Activated CD8-positive, alpha-beta memory T cell treated with anti-CD3 and anti-CD28 coated beads, Interleukin-2, amount 50 U/mL, for 24 hours (primary cell): ENCODE measurements at regions not wholly inside any gene's neighbourhood (a gene's known extent, or its start where the extent isn't known, plus 50 kb on each side); places are given as distances from the start of the nearest gene placed in this dataset.
"Not testable (repeated sequence)": the region's sequence is repeated elsewhere in the genome, so short reads cannot be mapped to it uniquely, and the experiment has no call there.

Experiments
- DNase-seq: peaks from one replicate; pipeline ENCODE4 v3.0.0-alpha.2; 2020; ENCODE audit errors: extremely low read depth

- no peak for DNase-seq
These were observed 70.0 kb downstream of the KCTD15 start for GRCh38 chr19:33866696-33867095.

DNA sequence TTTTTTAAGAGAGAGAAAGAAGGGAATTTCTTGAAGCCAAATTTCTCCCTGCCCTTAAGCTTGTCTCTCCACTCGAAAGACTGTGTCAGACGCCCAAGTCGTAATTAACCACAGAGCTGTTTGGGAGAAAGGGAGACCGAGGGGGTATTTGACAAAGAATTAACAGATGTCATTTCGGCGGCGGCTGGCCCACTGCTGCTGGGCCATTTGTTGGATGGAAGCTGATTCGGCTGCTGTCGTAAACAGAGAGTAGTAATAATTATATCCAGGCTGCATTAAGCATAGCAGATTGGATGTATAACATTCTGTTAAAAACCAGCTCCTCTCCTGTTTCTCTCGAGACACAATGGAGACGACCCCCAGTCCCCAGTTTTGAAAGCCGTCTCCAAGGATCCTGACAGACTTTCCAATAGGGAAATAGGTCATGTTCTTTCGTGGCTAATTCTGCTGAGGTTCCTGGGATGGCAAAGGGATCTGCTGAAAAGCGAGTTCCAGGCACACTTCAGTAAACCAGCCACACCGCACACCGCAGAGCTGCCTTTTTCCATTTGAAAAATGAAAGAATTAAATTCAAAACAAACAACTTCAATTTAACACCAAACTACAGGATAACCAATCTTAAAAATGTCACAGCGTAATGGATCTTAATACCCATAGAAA is 71.5 kb downstream of the KCTD15 start:
- DNase-seq, result no peak

DNA sequence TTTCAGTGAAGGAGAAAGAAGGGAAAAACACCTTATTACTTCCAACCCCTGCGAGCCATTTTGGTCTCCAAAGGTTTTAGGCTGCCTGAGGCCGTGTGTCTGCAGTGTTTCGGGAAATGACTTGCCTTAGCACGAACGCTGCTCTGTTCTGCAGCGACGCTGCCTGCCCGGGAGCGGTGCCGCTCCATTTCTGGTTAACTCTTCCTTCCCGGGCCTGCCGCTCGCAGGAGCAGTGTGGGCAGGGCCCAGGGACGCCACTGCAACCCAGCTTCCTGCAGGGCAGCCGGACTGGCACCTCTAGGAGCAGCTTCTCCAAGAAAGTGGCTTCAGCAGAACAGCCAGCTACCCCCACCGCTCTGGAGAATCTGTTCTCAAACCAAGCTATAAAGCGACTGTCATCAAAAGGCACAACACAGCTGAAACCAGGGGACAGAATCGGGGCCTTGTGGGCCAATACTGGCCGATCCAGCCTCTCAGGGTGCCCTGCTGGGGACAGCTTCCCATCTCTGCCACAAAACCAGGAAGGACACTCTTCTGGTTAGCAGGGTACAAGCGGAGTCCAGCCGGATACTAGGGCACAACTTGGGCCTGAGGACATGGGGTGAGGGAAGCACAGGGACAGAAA is 72.2 kb downstream of the KCTD15 start:
- DNase-seq, result no peak

- not testable (repeated sequence) for DNase-seq
These were observed 73.7 kb downstream of the KCTD15 start for GRCh38 chr19:33870298-33870932.

GRCh38 chr19:33871605-33872004 is 74.9 kb downstream of the KCTD15 start:
- DNase-seq, result no peak

DNA sequence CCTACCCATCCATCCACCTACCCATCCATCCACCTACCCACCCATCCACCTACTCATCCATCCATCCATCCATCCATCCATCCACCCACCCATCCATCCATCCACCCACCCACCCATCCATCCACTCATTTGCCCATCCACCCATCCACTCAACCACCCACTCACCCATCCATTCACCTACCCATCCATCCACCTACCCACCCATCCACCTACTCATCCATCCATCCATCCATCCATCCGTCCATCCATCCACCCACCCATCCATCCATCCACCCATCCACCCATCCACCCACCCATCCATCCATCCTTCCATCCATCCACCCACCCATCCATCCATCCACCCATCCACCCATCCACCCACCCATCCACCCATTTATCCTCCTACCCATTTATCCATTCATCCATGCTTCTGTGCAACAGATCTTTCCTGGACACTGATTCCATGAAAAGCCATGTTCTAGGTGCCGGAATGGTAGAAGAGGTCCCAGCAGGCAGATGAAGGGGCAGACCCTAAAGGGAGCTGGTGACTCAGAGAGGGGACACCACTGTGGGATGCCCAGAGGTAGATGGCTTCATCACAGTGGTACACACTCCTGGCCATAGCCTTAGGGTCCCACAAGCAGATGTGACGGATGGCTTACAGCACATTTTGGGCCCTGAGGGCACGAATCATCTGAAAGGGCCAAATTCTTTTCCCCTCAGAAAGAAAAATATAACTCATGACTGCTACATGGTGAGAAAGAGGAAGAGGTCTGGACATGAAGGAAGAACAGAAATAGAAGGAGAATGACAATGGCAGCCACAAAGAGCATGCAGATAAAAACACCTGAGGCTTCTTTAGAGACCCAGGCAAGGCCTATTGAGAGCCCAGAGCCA is 76.0 kb downstream of the KCTD15 start:
- no peak for DNase-seq

DNA sequence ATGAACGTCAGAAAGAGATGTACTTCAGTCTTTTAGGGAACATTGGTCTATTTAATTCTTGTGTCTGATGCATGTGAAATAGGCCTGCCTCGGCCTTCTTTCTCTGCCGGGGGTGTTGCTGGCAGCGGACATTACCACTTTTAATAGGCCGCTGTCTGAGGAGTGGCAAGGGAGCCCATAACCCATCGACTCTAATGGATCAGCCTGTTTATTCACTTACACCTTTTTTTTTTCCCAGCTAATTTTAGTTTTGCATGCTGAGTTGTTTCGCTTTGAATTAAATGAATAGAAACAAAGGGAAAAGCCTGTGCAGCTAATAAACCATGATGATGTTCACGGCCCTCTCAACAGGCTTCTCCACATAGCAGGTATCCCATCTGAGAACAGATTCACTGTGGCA is 78.4 kb downstream of the KCTD15 start:
- no peak for DNase-seq

DNA sequence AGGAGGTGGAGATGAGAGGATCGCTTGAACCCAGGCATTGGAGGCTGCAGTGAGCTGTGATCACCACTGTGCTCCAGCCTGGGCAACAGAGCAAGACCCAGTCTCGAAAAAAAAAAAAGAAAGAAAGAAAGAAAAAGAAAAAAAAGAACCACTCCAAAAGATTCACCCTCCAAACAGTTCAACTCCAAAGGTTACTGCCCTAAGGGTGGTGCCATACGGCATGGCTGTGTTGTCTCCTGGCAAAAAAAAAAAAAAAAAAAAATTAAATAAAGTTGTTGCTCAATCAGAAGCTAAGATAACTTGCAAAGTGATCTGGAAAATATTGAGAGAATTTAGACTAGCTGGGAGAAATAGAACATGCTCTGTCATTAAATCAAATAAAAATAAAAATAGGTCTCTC is 79.5 kb downstream of the KCTD15 start:
- DNase-seq, result no peak

DNA sequence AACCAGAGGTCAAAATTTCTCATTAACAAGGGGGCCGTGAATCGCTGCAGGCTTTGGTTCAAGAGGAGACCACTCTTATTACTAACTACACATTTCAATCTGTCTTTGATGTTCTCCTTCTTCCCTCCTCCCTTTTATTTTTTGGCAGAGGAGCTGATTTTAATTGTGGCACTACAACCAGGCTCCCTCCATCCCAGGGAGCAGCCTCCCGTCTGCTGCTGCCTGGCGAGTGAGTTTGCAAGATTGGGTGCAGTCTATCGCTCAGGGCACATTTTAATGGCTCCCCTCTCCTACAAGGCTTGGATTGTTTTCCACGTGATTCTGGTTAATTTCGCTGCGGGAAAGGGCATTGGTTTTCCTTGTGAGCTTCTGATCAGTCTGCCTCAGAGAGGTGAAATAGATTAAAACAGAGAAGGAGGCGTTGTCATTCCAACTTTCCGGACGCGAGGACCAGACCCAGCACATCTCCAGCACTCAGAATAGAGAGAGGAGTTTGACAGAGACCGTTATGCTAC is 81.4 kb downstream of the KCTD15 start:
- DNase-seq, result no peak

DNA sequence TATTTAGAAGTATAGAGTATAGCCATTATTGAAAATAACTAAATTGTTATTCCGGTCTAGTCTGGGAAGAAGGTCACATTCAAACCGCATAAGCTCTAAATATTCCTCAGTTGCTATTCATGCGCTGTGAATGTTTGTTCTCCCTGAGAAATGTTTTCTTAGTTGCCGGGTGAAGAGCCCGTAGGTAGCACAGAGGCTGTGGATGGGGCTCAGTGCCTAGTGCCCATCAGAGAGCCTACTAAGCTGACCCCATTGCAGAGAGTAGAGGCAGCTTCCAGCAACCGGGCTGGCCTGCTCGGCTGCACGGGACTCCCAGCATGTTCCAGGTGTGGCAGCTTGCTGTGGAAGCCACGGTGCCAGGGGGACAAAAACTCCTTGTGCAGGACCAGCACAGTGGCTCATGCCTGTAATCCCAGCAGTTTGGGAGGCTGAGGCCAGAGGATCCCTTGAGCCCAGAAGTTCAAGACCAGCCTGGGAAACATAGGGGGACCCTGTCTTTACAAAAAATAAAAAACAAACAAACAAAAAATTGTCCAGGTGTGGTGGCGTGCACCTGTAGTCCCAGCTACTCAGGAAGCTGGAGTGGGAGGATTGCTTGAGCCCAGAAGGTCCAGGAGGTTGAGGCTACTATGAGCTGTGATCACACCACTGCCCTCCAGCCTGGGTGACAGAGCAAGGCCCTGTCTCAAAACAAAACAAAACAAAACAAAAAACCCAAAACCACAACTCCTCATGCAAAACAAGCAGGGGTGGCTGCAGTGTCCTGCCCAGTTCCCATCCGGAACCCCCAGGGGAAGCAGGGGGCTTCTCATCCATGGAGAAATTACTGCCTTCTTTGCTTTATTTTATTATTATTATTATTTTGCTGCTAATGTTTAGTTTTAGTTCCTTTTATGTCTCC is 82.5 kb downstream of the KCTD15 start:
- DNase-seq, result no peak

- no peak for DNase-seq
These were observed 83.3 kb downstream of the KCTD15 start for GRCh38 chr19:33879818-33880575.

- DNase-seq, result no peak
These were observed 87.3 kb downstream of the KCTD15 start for GRCh38 chr19:33883859-33884519.

- no peak for DNase-seq
These were observed 88.6 kb downstream of the KCTD15 start for GRCh38 chr19:33885236-33885635.

DNA sequence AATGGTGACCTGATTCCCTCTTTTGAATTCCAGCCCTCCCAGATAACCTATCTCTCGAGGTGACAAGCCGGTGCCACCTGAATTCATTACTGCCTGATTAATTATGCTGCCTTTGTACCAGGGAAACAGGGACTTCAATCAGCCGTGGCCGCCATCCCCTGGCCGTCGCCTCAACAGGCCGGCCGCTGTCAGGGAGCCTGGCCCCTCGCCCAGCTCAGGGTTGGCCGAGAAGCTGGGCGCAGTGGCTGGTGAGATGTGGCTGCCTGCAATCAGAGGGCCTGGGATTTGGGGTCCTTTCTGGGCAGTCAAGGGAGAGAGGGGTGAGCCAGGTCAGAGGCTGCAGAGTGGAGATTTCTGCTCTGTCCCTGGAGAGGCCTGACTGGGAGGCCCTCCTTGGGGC is 91.2 kb downstream of the KCTD15 start:
- no peak for DNase-seq

- DNase-seq, result no peak
These were observed 92.0 kb downstream of the KCTD15 start for GRCh38 chr19:33888665-33889064.

DNA sequence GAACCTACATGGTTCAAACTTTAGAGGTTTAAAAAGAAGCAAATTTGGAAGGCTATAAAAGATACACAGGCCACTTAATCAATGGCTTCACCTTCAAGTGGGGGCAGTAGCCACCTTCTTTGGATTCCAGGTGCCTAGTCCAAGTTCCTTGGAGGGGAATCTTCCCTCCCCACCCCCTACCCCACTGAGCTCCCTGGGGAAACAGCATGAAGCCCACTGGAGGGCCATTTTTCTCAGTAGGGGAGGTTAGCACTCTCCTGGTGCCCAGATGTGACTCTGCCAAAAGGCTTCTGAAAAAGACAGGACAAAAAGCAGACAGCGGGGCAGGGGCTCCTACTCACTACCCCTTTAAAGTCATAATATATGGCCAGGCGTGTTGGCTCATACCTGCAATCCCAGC is 93.9 kb downstream of the KCTD15 start:
- DNase-seq, result no peak

DNA sequence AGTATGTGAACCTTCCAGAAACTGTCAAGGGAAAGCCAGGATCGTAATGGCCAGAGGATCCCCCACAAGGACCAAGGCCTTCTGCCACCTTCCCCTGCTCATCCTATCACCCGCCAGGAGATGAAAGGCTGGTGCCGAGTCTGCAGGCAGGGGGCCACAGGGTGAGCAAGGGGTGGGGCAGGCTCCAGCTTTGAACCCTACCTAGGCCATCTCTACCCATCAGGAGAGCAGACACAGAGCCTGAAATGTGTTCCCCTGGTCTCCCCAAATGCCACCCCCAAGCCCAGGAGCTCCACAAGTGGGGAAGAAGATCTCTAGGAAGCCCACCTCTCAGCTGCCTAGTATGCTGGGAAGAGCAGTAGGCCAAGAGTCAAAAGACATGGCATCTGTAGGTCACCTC is 95.1 kb downstream of the KCTD15 start:
- DNase-seq, result no peak

DNA sequence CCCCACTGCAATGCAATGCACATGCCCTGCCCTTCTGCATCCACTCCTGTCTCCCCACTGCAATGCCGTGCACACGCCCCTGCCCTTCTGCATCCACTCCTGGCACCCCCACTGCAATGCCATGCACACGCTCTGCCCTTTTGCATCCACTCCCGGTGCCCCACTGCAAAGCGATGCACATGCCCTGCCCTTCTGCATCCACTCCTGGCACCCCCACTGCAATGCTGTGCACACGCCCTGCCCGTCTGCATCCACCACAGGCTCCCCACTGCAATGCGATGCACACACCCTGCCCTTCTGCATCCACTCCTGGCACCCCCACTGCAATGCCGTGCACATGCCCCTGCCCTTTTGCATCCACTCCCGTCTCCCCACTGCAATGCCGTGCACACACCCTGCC is 98.1 kb downstream of the KCTD15 start:
- no peak for DNase-seq

- DNase-seq, result no peak
These were observed 98.7 kb downstream of the KCTD15 start for GRCh38 chr19:33895366-33895765.
